Effector memory CD4-positive, alpha-beta T cell (primary cell): ENCODE measurements at regions not wholly inside any gene's neighbourhood (a gene's known extent, or its start where the extent isn't known, plus 50 kb on each side); places are given as distances from the start of the nearest gene placed in this dataset.

Experiments
- DNase-seq, 3 donors: peaks; one replicate each; pipeline ENCODE4 v3.0.0-alpha.2; 2020
- H3K27ac ChIP-seq: 2 replicates; pipeline ENCODE4 v1.7.0; 2013; ENCODE audit warnings: mild to moderate bottlenecking, low read length, moderate library complexity; ENCODE audit not compliant: insufficient read depth, poor library complexity, severe bottlenecking
- H3K27me3 ChIP-seq: replicated peaks from 2 replicates; pipeline ENCODE4 v1.7.0; 2013; ENCODE audit warnings: mild to moderate bottlenecking, low read length; ENCODE audit not compliant: insufficient read depth, control insufficient read depth, poor library complexity, severe bottlenecking
- H3K36me3 ChIP-seq: 2 replicates; pipeline ENCODE4 v1.7.0; 2013; ENCODE audit warnings: mild to moderate bottlenecking, low read length, moderate library complexity; ENCODE audit not compliant: control insufficient read depth, insufficient read depth
- H3K4me1 ChIP-seq: 2 replicates; pipeline ENCODE4 v1.7.0; 2013; ENCODE audit warnings: low read length, mild to moderate bottlenecking; ENCODE audit not compliant: control insufficient read depth, insufficient read depth, poor library complexity, severe bottlenecking
- H3K4me3 ChIP-seq: 2 replicates; pipeline ENCODE4 v1.7.0; 2013; ENCODE audit warnings: low read length, low read depth, mild to moderate bottlenecking; ENCODE audit not compliant: insufficient read depth, poor library complexity, severe bottlenecking
- H3K9me3 ChIP-seq: 2 replicates; pipeline ENCODE4 v1.7.0; 2013; ENCODE audit warnings: mild to moderate bottlenecking, low read length, moderate library complexity; ENCODE audit not compliant: control insufficient read depth

DNA sequence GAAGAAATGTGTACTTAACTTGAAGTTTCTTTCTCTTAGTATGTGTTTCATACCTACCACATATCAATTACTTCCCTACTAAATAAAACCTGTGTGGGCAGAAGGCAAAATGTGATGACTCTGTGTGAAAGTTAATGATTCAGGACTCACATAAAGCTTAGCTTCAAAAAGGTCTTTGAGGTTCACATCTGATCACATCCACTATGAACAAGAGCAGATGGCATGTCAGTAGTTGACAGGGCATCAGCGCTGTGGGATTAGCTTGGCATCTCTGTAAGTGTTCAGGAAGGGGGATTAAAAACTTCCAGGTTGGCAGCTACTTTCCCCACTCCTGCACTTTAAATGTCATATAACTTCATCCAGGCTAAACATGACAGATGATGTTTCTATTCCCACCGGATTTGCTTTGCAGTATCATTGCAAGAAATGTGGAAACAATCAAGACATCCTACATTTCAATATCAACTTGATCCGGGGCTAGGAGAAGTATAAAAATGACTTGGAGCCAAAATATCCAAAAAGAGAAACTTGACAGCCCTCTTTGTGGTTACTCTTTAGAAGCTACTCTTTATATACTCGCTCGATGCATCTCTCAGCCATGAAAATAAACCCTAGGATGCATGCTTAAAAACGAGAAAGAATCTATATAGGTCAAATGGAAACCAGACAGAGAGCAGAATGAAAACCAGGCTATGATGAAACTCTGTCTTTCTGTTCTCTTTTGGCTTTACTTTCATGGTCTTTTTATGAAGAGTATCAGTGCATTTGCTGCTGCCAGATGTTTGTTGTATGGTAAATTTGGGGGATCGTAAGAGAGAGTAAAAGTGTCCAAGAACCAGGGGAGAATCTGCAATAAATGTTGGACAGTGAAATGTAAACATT is 273.1 kb upstream of the ALCAM start:
- Histone ChIP-seq H3K27ac (no peak overlapping the region), H3K36me3 (no peaks in the 10 kb centered on the region), H3K27me3 (no peaks in the 10 kb centered on the region), H3K9me3 (no peaks in the 10 kb centered on the region), H3K4me3 (no peak overlapping the region), H3K4me1 (no peaks in the 10 kb centered on the region)
- DNase-seq: no peak

DNA sequence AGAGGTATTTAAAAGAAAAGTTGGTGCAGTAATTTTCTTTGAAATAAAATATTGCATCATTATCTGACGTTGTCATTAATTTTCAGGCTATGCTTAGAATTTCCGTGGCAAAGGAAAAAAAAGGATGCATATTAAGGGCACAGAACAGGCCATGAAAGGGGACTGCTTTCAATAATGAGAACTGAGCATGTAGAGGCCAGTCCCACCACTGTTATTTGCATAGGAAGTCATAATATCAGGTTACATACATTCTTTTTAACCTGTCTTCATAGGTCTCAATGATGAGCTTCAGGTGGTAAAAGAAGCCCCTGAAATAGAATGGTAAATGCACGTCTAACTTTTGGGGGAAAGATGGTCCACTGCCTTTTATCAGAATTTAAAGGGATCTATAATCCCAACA is 272.1 kb upstream of the ALCAM start:
- Histone ChIP-seq H3K36me3 (no peaks in the 10 kb centered on the region), H3K9me3 (no peaks in the 10 kb centered on the region), H3K4me3 (no peak overlapping the region), H3K27ac (no peak overlapping the region), H3K4me1 (no peaks in the 10 kb centered on the region), H3K27me3 (no peaks in the 10 kb centered on the region)
- no peak for DNase-seq

DNA sequence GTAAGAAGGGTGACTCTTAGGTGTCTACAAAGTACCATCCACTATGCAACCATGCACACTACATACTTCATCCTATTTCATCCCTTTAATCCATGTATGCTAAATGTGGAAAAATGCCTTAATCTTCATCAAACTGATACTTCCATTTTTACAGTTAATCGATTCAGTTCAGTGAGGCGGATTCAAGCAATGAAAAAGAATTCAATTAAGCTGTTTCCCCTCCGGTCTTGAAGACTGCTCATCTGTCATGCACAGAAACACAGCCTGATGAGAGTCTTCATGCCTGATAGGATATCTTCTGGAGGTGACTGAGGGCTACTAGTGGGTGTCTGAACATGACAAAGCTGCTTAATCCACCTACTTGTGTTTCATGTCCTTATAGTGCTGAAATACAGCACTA is 270.6 kb upstream of the ALCAM start:
- DNase-seq: no peak
- no peaks in the 10 kb centered on the region for H3K36me3 ChIP-seq
- H3K27ac ChIP-seq: no peak overlapping the region

DNA sequence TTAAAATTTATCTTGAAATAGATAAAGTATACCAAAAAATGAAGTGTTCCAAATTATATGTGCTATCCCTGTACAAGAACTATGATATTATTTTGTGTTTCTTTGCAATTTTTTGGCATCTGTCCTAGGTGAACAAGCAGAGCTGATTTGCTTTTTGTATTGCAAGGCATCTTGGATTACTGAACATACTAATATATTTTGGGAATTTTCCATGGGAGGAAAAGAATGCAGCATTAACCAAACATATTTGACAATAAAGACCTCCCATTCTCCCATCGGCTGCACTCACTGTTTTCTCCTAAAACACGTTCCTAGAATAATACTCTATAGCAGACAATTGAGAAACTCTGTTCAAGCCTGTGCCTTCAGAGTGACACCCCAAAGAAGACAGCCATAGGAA is 265.1 kb upstream of the ALCAM start:
- H3K4me1 ChIP-seq: no peaks in the 10 kb centered on the region
- H3K9me3 ChIP-seq: no peaks in the 10 kb centered on the region
- DNase-seq: no peak
- no peak overlapping the region for H3K4me3 ChIP-seq
- no peak overlapping the region for H3K27ac ChIP-seq
- no peaks in the 10 kb centered on the region for H3K27me3 ChIP-seq
- H3K36me3 ChIP-seq: no peaks in the 10 kb centered on the region

More for the DNA sequence above, 270.6 kb upstream of the ALCAM start:
- Histone ChIP-seq H3K9me3 (no peaks in the 10 kb centered on the region), H3K4me3 (no peak overlapping the region), H3K27me3 (no peaks in the 10 kb centered on the region), H3K4me1 (no peaks in the 10 kb centered on the region)

DNA sequence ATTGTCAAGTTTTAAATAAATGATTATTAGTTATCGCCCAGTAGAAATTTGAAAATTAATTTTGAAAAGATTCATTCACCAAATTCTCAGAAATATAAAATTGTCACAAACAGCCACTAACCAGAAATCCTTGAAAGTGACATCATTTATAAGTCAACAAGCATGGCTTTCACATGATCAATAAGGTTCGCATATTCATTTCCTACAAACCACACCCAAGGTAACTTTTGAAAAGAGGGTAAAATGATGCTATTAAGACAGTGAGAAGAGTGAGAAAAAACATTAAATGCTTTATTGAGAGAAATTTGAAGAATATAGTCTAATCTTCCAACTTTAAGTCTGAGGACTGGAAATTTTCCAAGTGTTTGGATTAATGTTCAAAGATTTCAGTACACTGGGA is 263.6 kb upstream of the ALCAM start:
- Histone ChIP-seq H3K27ac (no peak overlapping the region), H3K36me3 (no peaks in the 10 kb centered on the region), H3K27me3 (no peaks in the 10 kb centered on the region), H3K4me3 (no peak overlapping the region), H3K4me1 (no peaks in the 10 kb centered on the region), H3K9me3 (no peaks in the 10 kb centered on the region)
- no peak for DNase-seq

DNA sequence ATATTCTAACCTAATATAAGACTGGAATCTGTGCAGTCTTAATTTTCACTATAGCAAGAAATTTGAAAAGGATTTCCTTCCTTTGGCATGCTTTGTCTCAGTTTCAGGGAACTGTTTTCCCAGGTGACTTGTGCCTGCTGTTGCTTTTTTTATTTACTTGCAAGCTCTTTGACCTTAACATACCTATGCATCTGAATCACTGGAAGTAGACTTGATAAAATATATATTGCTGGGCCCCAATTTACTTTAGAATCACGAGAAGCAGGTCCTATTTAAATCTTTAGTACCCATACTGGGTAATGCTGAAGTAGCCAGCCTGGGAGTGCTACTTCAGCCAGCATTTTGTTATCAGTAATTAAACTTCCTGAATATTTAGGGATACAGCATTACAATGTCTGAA is 257.9 kb upstream of the ALCAM start:
- Histone ChIP-seq H3K9me3 (no peaks in the 10 kb centered on the region), H3K27me3 (no peaks in the 10 kb centered on the region), H3K36me3 (no peaks in the 10 kb centered on the region), H3K4me1 (no peaks in the 10 kb centered on the region), H3K4me3 (no peak overlapping the region), H3K27ac (no peak overlapping the region)
- no peak for DNase-seq

DNA sequence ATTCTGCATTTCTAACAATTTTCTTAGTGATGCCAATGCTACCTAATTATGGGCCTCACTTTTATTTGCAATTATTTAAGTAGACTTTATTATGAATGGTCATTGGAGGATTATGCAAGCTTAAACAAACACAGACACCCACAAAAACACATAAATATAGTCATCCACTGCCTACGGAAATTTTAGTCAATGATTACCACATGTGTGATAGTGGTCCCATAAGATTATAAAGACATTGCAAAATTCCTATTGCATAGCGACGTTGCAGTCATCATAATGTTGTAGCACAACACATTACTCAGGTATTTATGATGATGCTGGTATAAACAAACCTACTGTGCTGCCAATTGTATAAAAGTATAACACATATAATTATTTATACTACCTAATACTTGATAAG is 247.8 kb upstream of the ALCAM start:
- Histone ChIP-seq H3K36me3 (no peaks in the 10 kb centered on the region), H3K27me3 (no peaks in the 10 kb centered on the region)
- DNase-seq: no peak

DNA sequence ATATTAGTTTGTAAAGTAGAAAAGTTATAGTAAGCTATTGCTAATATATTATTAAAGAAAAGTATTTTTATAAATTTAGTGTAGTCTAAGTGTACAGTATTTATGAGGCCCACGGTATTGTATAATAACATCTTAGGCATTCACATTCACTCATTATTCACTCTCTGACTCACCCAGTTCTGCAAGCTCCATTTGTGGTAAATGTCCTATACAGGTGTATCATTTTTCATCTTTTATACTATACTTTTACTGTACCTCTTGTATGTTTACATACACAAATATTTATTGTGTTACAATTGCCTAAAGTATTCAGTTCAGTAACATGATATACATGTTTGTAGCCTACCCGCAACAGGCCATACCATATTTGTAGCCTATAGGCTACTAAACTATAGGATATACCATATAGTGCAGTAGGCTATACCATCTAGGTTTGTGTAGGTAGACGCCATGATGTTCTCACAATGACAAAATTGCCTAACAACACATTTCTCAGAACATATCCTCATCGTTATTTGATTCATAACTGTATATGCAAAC is 246.8 kb upstream of the ALCAM start:
- H3K4me3 ChIP-seq: no peak overlapping the region
- no peak for DNase-seq

More for the DNA sequence above, 247.8 kb upstream of the ALCAM start:
- Histone ChIP-seq H3K9me3 (no peaks in the 10 kb centered on the region), H3K4me1 (no peaks in the 10 kb centered on the region), H3K27ac (no peak overlapping the region), H3K4me3 (no peak overlapping the region)

DNA sequence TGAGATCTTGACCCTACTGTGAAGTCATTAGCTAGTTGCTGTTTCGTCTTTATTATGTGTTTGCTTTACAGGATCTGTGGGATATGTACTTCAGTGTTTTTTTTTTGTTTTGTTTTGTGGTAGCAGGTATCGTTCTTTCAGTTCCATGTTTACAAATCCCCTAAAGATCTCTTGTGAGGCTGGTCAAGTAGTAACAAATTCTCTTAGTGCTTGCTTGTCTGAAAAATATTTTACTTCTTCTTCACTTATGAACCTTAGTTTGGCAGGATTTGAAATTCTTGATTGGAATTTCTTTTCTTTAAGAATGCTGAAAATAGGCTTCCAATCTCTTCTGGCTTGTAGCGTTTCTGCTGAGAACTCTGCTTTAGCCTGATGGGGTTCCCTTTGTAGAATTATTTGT is 235.8 kb upstream of the ALCAM start:
- H3K4me3 ChIP-seq: no peak overlapping the region
- peaks cover 2% of the 10 kb centered on the region for H3K27me3 ChIP-seq
- H3K36me3 ChIP-seq: no peaks in the 10 kb centered on the region
- no peak overlapping the region for H3K27ac ChIP-seq
- H3K4me1 ChIP-seq: no peaks in the 10 kb centered on the region
- H3K9me3 ChIP-seq: no peaks in the 10 kb centered on the region
- no peak for DNase-seq

More for the DNA sequence above, 246.8 kb upstream of the ALCAM start:
- Histone ChIP-seq H3K36me3 (no peaks in the 10 kb centered on the region), H3K27ac (no peak overlapping the region), H3K4me1 (no peaks in the 10 kb centered on the region), H3K9me3 (no peaks in the 10 kb centered on the region), H3K27me3 (no peaks in the 10 kb centered on the region)

DNA sequence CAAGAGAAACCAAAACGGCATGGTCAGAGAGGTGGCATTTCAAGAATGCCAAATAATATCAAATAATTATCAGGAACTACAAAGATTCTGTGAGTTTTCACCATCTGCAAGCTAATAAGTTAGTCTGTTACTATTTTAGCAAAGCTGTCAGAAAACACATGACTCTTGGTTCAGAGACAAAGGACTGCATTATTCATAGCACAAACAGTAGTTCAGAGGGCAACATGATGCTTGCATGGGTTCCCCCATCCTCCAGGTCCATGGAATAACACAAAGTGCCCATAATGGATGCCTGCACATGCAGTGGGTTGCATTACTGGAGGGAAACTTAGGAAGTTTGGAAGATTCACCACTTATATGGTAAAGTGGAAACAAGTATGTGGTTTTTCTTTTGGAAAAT is 228.8 kb upstream of the ALCAM start:
- Histone ChIP-seq H3K4me3 (no peak overlapping the region), H3K27ac (no peak overlapping the region), H3K36me3 (no peaks in the 10 kb centered on the region), H3K4me1 (no peaks in the 10 kb centered on the region), H3K27me3 (no peaks in the 10 kb centered on the region), H3K9me3 (no peaks in the 10 kb centered on the region)
- DNase-seq: no peak
